Right atrium auricular region (tissue), 2 donors: ENCODE measurements at regions not wholly inside any gene's neighbourhood (a gene's known extent, or its start where the extent isn't known, plus 50 kb on each side); places are given as distances from the start of the nearest gene placed in this dataset.

Experiments used
- DNase-seq: peaks from one replicate; pipeline ENCODE4 v3.0.0-alpha.2; 2019; ENCODE audit warnings: low spot score
- H3K27ac ChIP-seq, 2 donors: fragments of 200-600 bp; sonication (generic); 1 replicate in 1 of 2; 2 replicates in 1 of 2; pipeline ENCODE4 v1.5.1; 2016 to 2019
- H3K27me3 ChIP-seq, 2 donors: fragments of 200-600 bp; sonication (generic); one replicate each; pipeline versions ENCODE4 v1.5.1 to v1.6.0; 2017 to 2019
- H3K36me3 ChIP-seq: fragments of 200-600 bp; sonication (generic); one replicate; pipeline ENCODE4 v1.5.1; 2016
- H3K4me1 ChIP-seq, 2 donors: fragments of 200-600 bp; sonication (generic); one replicate each; pipeline versions ENCODE4 v1.5.1 to v1.6.0; 2017 to 2019
- H3K4me3 ChIP-seq, 2 donors: fragments of 200-600 bp; sonication (generic); 1 replicate in 1 of 2; 2 replicates in 1 of 2; pipeline ENCODE4 v1.5.1; 2017 to 2019; ENCODE audit warnings: mild to moderate bottlenecking in 1 of 2, moderate library complexity in 1 of 2
- H3K9me3 ChIP-seq, 2 donors: fragments of 200-600 bp; sonication (generic); one replicate each; pipeline ENCODE4 v1.5.1; 2019
- CTCF ChIP-seq, 2 donors: fragments of 200-600 bp; sonication (generic); IDR thresholded peaks; one replicate each; pipeline ENCODE4 v1.5.1; 2019; ENCODE audit warnings: antibody characterized with exemption in 2 of 2

DNA sequence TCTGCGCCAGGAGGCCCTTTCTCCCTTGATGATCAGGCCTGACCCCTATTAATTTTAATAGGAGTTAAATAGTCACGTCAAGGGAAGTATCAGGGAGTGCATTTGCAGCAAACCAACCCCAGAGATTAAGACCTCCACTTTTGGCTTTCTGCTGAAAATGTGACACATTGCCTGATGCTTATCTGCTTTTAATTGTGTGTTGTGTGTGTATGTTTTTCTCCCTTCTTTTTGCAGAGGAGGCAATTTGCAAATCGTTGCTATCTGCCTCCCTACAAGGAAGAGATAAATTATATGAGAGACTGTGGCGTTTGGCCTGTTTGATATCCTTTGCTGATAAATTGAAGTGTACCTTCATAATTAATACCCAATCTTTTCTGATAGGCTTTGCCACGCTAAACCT, 822.9 kb downstream of the VRK1 start:
- no peak for TF ChIP-seq CTCF (IDR thresholded peaks at IDR 0.05)
- Histone ChIP-seq H3K4me1 (no peaks in the 10 kb centered on the region), H3K27ac (no peak overlapping the region), H3K4me3 (no peak overlapping the region), H3K27me3 (no peaks in the 10 kb centered on the region), H3K9me3 (peaks cover 0 to 7% of the 10 kb centered on the region in 2 donors), H3K36me3 (no peaks in the 10 kb centered on the region)
- no peak for DNase-seq

- TF ChIP-seq CTCF (IDR thresholded peaks at IDR 0.05) = no peak
- Histone ChIP-seq H3K4me1 (no peaks in the 10 kb centered on the region), H3K27ac (no peak overlapping the region), H3K9me3 (no peaks in the 10 kb centered on the region), H3K27me3 (no peaks in the 10 kb centered on the region), H3K4me3 (no peak overlapping the region), H3K36me3 (no peaks in the 10 kb centered on the region)
- no peak for DNase-seq
Measured at GRCh38 chr14:97624985-97625384, 827.8 kb downstream of the VRK1 start.

GRCh38 chr14:97625477-97625876, 828.3 kb downstream of the VRK1 start:
- Histone ChIP-seq H3K27ac (no peak overlapping the region), H3K9me3 (no peaks in the 10 kb centered on the region), H3K4me1 (no peaks in the 10 kb centered on the region), H3K36me3 (no peaks in the 10 kb centered on the region), H3K27me3 (no peaks in the 10 kb centered on the region), H3K4me3 (no peak overlapping the region)
- DNase-seq = no peak
- TF ChIP-seq CTCF (IDR thresholded peaks at IDR 0.05) = no peak

- H3K27ac ChIP-seq = no peak overlapping the region
- DNase-seq = no peak
- no peaks in the 10 kb centered on the region for H3K9me3 ChIP-seq
- no peaks in the 10 kb centered on the region for H3K27me3 ChIP-seq
- no peak for TF ChIP-seq CTCF (IDR thresholded peaks at IDR 0.05)
- H3K4me3 ChIP-seq = no peak overlapping the region
- H3K4me1 ChIP-seq = no peaks in the 10 kb centered on the region
- H3K36me3 ChIP-seq = no peaks in the 10 kb centered on the region
Measured at GRCh38 chr14:97626088-97626487, 828.9 kb downstream of the VRK1 start.

GRCh38 chr14:97630249-97630648, 833.1 kb downstream of the VRK1 start:
- H3K4me1 ChIP-seq = no peaks in the 10 kb centered on the region
- no peaks in the 10 kb centered on the region for H3K27me3 ChIP-seq
- no peak overlapping the region for H3K27ac ChIP-seq
- no peaks in the 10 kb centered on the region for H3K9me3 ChIP-seq
- no peaks in the 10 kb centered on the region for H3K36me3 ChIP-seq
- no peak for DNase-seq
- no peak for TF ChIP-seq CTCF (IDR thresholded peaks at IDR 0.05)
- no peak overlapping the region for H3K4me3 ChIP-seq

DNA sequence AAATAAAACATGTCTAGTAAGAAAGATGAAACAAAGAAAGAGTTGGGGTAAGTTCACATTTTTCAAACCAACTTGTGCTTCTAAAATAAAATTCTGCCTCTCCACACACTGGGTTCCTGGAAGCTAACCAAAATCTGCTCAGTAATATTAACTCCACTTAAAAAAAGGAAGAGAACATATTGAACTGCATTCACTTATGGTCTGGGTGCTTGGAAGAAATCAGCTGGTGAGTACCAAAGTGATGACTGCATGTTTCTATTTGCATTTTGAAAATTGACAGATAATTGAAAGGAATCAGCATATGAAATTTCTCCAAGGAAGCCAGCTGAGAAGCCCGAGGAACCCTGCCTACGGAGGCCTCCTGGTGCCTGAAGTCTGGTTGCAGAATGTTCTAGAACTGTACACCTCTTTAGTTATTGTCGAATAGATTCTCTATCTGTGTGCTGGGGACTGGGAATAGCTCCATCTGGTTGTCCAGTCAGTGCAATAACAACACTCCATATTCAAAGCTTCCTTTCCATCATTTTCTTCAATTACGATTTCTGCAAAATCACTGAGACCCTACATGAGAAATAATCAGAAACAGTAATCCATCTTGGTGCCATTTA, 836.1 kb downstream of the VRK1 start:
- no peaks in the 10 kb centered on the region for H3K9me3 ChIP-seq
- H3K4me3 ChIP-seq = no peak overlapping the region
- H3K27ac ChIP-seq = no peak overlapping the region
- H3K36me3 ChIP-seq = no peaks in the 10 kb centered on the region
- H3K4me1 ChIP-seq = no peaks in the 10 kb centered on the region
- TF ChIP-seq CTCF (IDR thresholded peaks at IDR 0.05) = no peak
- no peak for DNase-seq
- no peaks in the 10 kb centered on the region for H3K27me3 ChIP-seq
